ENCODE measurements at regions not wholly inside any gene's neighbourhood (a gene's known extent, or its start where the extent isn't known, plus 50 kb on each side); places are given as distances from the start of the nearest gene placed in this dataset.

DNA sequence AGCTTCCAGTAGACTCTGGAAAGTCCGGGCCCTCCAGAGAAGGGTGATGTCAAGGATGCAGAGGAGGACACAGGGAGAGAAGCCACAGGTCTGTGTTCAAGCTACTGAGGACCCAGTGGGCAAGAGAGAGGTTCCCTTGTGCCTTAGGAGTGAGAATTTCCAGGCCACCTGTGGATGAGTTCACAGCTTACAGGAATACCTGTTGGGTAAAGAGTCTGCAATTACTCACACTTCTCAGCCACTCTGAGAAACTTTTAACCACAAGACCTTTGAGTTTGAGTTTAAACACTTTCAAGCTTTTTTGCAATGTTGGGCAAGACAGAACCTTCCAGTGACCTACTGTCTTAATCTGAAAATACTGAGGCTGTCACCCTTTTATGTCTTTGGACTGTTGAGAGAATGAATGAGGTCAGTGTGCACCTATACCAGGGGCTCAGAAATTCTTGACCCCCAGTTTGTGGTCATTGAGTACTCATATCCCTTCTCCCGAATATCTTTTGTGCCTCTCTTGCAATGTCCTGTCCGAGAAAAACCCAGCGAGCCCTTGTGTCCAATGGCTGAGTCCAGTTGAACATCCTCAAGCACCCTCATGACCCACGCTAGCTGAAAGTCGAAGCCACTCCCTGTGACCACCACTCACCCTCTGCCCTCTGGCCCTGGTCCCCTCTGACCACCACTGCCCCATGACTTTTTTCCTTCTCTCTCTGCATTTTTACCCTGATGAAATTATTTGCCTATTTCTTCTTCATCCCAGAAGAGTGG is 368.5 kb upstream of the ZNF507 start:
- CTCF ChIA-PET (ENCODE audit: low intra/inter-chr PET ratio, low total read pairs): no interaction called here
- BruUV-seq (replicated peaks): no TSS peak

More for the DNA sequence above, 368.5 kb upstream of the ZNF507 start:
- 25% methylated on average over 5 of the region's 6 CpGs for WGBS (ENCODE audit: low lambda C conversion rate)
- Histone ChIP-seq H3K27ac (ENCODE audit: extremely low read length, insufficient read depth, low read length) (no peak overlapping the region), H3K9ac (ENCODE audit: insufficient read depth, low read depth, low read length) (no peak overlapping the region), H3K27me3 (ENCODE audit: control insufficient read depth in 1 of 2, insufficient read depth in 2 of 2, low read length in 2 of 2) (no peaks in the 10 kb centered on the region; a peak in 2 of 5 replicates), H2AFZ (ENCODE audit: low read length) (no peak overlapping the region), H4K20me1 (ENCODE audit: insufficient read depth, low read length) (no peaks in the 10 kb centered on the region), H3K4me3 (replicated peaks in 1 of 3; ENCODE audit: insufficient read depth in 1 of 3, low read depth in 2 of 3, low read length in 3 of 3) (no peak overlapping the region), H3K79me2 (ENCODE audit: insufficient read depth, low read length) (no peaks in the 10 kb centered on the region), H3K4me2 (ENCODE audit: low read depth, low read length) (no peak overlapping the region), H3K36me3 (replicated peaks in 1 of 2; ENCODE audit: control insufficient read depth in 1 of 2, insufficient read depth in 2 of 2, low read length in 2 of 2) (no peaks in the 10 kb centered on the region), H3K9me3 (ENCODE audit: low read length) (peaks cover 93% of the 10 kb centered on the region), H3K4me1 (ENCODE audit: insufficient read depth, low read length) (no peaks in the 10 kb centered on the region)
- TF ChIP-seq ZNF496 (CRISPR knock-in tag; IDR thresholded peaks at IDR 0.05; ENCODE audit: insufficient replicate concordance) (no peak), FOSL1 (CRISPR knock-in tag; IDR thresholded peaks at IDR 0.05; ENCODE audit: borderline replicate concordance) (no peak), ZIK1 (CRISPR knock-in tag; IDR thresholded peaks at IDR 0.05; ENCODE audit: borderline replicate concordance, low read depth) (no peak), ZSCAN20 (CRISPR knock-in tag; IDR thresholded peaks at IDR 0.05; ENCODE audit: borderline replicate concordance) (no peak), ZMAT3 (CRISPR knock-in tag; conservative IDR thresholded peaks at IDR 0.05) (no peak), FOXO4 (CRISPR knock-in tag; conservative IDR thresholded peaks at IDR 0.05) (no peak), JARID2 (CRISPR knock-in tag; IDR thresholded peaks at IDR 0.05; ENCODE audit: insufficient replicate concordance) (no peak), TBL1XR1 (IDR thresholded peaks at IDR 0.05; ENCODE audit: borderline replicate concordance, low read length, partially characterized antibody) (no peak), ZNF282 (IDR thresholded peaks at IDR 0.05; ENCODE audit: partially characterized antibody) (no peak), ZNF326 (CRISPR knock-in tag; IDR thresholded peaks at IDR 0.05; ENCODE audit: borderline replicate concordance) (no peak), DDIT3 (CRISPR knock-in tag; IDR thresholded peaks at IDR 0.05) (no peak)
- intact Hi-C loops (cut with micrococcal nuclease; ENCODE audit: unreplicated experiment) (no loop called here), in situ Hi-C loops (cut with HindIII; ENCODE audit: extremely low pct_ligation_motif_present, low pct_unique_long_range_greater_than_20kb) (no loop called here)
- no peak for FAIRE-seq
- no peak for DNase-seq (ENCODE audit: low spot score)
- POLR2A ChIA-PET: no interaction called here
- ATAC-seq: no peak

Data from HepG2 (cell line).